Ascending aorta (tissue), 2 donors: ENCODE measurements at regions not wholly inside any gene's neighbourhood (a gene's known extent, or its start where the extent isn't known, plus 50 kb on each side); places are given as distances from the start of the nearest gene placed in this dataset.

Experiments used
- DNase-seq, 2 donors: peaks; one replicate each; pipeline ENCODE4 v3.0.0-alpha.2; 2019; ENCODE audit warnings: low spot score in 2 of 2
- H3K27ac ChIP-seq, 2 donors: fragments of 200-600 bp; sonication (generic); one replicate each; pipeline ENCODE4 v1.5.1; 2016 to 2017; ENCODE audit warnings: mild to moderate bottlenecking in 1 of 2
- H3K27me3 ChIP-seq: fragments of 200-600 bp; sonication (generic); one replicate; pipeline ENCODE4 v1.5.1; 2017
- H3K36me3 ChIP-seq, 2 donors: fragments of 200-600 bp; sonication (generic); one replicate each; pipeline ENCODE4 v1.5.1; 2016
- H3K4me1 ChIP-seq, 2 donors: fragments of 200-600 bp; sonication (generic); one replicate each; pipeline ENCODE4 v1.5.1; 2016 to 2017; ENCODE audit warnings: mild to moderate bottlenecking in 1 of 2
- H3K4me3 ChIP-seq, 2 donors: fragments of 200-600 bp; sonication (generic); one replicate each; pipeline ENCODE4 v1.5.1; 2016 to 2017; ENCODE audit warnings: mild to moderate bottlenecking in 1 of 2
- H3K9me3 ChIP-seq, 2 donors: fragments of 200-600 bp; sonication (generic); one replicate each; pipeline ENCODE4 v1.5.1; 2016
- intact Hi-C: fragments of 100-400 bp; cut with DNase I; formaldehyde crosslinking; loops from one replicate; pipeline ENCODE4 v1.15.1; 2023
- TF ChIP-seq, protein P1 (sequence below), 3 experiments: fragments of 200-600 bp in 2 of 3; fragments of 450-650 bp in 1 of 3; sonication (generic) in 2 of 3; IDR thresholded peaks; one replicate each; pipeline ENCODE4 v1.5.1; 2016 to 2019; ENCODE audit warnings: antibody characterized with exemption in 3 of 3, mild to moderate bottlenecking in 1 of 3, moderate library complexity in 1 of 3

DNA sequence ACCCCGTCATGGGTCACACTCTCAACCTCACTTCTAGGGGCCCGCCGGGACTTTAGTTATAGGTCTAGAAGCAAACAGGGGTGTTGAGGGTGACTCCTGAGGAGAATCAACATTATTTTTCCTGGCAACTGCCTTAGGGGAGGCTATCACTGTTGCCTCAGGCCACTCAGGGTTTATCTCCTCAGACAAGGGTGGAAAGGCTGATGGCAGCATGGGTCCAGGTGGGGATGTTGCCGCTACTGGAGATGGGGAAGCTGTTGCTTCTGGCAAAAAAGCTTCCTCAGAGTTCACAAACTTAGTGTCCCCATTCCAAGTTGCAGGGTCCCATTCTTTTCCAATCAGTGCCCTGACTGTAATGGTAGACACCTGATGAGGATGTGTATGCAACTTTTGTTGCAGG, 467.4 kb upstream of the RGS6 start:
- intact Hi-C loops = no loop called here
- no peak for DNase-seq
- no peak overlapping the region for H3K27ac ChIP-seq
- TF ChIP-seq, protein P1, sequence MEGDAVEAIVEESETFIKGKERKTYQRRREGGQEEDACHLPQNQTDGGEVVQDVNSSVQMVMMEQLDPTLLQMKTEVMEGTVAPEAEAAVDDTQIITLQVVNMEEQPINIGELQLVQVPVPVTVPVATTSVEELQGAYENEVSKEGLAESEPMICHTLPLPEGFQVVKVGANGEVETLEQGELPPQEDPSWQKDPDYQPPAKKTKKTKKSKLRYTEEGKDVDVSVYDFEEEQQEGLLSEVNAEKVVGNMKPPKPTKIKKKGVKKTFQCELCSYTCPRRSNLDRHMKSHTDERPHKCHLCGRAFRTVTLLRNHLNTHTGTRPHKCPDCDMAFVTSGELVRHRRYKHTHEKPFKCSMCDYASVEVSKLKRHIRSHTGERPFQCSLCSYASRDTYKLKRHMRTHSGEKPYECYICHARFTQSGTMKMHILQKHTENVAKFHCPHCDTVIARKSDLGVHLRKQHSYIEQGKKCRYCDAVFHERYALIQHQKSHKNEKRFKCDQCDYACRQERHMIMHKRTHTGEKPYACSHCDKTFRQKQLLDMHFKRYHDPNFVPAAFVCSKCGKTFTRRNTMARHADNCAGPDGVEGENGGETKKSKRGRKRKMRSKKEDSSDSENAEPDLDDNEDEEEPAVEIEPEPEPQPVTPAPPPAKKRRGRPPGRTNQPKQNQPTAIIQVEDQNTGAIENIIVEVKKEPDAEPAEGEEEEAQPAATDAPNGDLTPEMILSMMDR (IDR thresholded peaks at IDR 0.05) = no peak
- no peaks in the 10 kb centered on the region for H3K27me3 ChIP-seq
- H3K36me3 ChIP-seq = no peaks in the 10 kb centered on the region
- H3K4me3 ChIP-seq = no peak overlapping the region
- peaks cover 0 to 5% of the 10 kb centered on the region in 2 donors for H3K4me1 ChIP-seq
- H3K9me3 ChIP-seq = peaks cover 0 to 6% of the 10 kb centered on the region in 2 donors

DNA sequence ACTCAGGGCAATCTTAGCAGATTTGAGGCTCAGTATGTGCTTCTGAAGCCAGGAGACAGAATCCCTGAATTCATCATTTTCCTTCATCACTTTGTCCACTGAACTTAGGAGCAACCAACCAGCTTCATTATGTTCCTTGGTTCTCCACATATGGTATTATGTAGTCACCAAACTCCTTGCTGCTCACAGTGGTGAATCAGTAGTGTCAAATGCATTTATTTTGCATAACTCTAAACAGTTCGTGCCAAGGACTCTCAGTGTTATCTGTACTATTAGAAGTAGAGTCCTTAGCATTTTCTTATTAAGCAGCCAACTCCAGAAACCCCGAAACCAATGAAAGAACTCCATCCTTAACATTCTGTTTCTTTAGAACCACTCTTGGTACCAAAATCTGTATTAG, 466.9 kb upstream of the RGS6 start:
- no peaks in the 10 kb centered on the region for H3K27me3 ChIP-seq
- H3K36me3 ChIP-seq = no peaks in the 10 kb centered on the region
- intact Hi-C loops = no loop called here
- DNase-seq = no peak
- H3K4me1 ChIP-seq = peaks cover 0 to 5% of the 10 kb centered on the region in 2 donors
- TF ChIP-seq, protein P1 (IDR thresholded peaks at IDR 0.05) = no peak
- peaks cover 0 to 6% of the 10 kb centered on the region in 2 donors for H3K9me3 ChIP-seq
- H3K4me3 ChIP-seq = no peak overlapping the region
- no peak overlapping the region for H3K27ac ChIP-seq

DNA sequence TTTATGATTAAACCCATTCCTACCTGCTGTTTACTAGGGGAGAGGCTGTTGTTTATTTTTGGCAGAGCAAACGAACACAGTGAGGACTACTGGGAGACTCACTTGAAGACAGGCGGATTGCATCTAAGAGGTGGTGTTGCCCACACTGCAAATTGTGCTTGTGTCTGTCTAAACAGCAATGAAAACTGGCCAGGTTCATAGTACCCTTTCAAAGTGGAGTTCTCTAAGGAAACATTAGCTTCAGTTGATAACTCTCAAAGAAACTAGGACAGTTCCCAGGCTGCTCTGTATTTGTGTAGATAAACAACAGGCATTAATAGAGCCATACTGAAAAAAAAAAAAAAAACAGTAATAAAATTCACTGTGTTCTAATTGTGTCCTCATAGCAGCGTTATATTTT, 466.0 kb upstream of the RGS6 start:
- DNase-seq = no peak
- no peaks in the 10 kb centered on the region for H3K36me3 ChIP-seq
- peak overlapping the region in 1 of 2 donors; percentile 27 for H3K27ac ChIP-seq
- TF ChIP-seq, protein P1 (IDR thresholded peaks at IDR 0.05) = no peak
- H3K4me1 ChIP-seq = peaks cover 0 to 5% of the 10 kb centered on the region in 2 donors
- peaks cover 0 to 6% of the 10 kb centered on the region in 2 donors for H3K9me3 ChIP-seq
- intact Hi-C loops = no loop called here
- H3K27me3 ChIP-seq = no peaks in the 10 kb centered on the region
- no peak overlapping the region for H3K4me3 ChIP-seq

DNA sequence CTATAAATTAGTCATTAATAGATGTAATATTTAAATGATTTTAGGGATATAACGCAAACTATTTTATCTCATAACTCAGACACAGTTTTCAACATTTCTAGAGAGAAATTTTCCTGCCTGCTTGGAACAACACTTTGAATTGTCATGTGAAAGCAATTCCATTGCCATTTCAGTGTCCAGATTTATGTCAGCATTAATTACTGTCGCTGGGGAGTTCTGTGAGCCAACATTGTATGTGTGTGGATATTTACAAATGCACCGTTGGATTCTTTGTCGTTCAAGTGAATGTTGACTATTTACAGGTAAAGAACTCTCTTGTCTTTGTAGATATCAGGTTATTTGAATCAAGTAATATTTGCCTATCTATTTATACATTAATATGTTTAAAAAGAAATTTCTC, 465.3 kb upstream of the RGS6 start:
- Histone ChIP-seq H3K36me3 (no peaks in the 10 kb centered on the region), H3K9me3 (peaks cover 0 to 6% of the 10 kb centered on the region in 2 donors), H3K27me3 (no peaks in the 10 kb centered on the region), H3K4me1 (peaks cover 0 to 5% of the 10 kb centered on the region in 2 donors), H3K4me3 (no peak overlapping the region), H3K27ac (no peak overlapping the region)
- TF ChIP-seq, protein P1 (IDR thresholded peaks at IDR 0.05) = no peak
- intact Hi-C loops = no loop called here
- no peak for DNase-seq

DNA sequence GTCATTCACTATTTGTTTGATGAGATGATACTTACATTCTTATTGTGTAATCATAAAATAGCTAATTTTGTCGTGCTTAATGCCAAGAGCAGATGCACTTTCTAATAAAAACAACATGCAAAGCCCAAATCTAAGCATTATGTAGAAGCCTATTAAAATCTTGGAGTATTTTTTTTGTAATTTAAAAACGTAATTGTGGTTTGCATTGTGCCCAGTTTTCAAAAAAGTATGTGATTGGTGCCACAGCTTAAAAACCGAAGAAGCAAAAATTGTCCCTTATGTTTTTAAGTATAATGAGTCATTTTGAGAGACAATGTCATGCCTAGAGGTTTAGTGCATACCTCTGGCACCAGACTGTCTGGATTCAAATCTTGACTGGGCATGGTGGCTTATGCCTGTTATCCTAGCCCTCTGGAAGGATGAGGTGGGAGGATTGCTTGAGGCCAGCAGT, 464.8 kb upstream of the RGS6 start:
- TF ChIP-seq, protein P1 (IDR thresholded peaks at IDR 0.05) = no peak
- H3K27ac ChIP-seq = no peak overlapping the region
- no peak for DNase-seq
- H3K4me1 ChIP-seq = peaks cover 0 to 5% of the 10 kb centered on the region in 2 donors
- no peak overlapping the region for H3K4me3 ChIP-seq
- intact Hi-C loops = no loop called here
- peaks cover 0 to 6% of the 10 kb centered on the region in 2 donors for H3K9me3 ChIP-seq
- H3K36me3 ChIP-seq = no peaks in the 10 kb centered on the region
- H3K27me3 ChIP-seq = no peaks in the 10 kb centered on the region

DNA sequence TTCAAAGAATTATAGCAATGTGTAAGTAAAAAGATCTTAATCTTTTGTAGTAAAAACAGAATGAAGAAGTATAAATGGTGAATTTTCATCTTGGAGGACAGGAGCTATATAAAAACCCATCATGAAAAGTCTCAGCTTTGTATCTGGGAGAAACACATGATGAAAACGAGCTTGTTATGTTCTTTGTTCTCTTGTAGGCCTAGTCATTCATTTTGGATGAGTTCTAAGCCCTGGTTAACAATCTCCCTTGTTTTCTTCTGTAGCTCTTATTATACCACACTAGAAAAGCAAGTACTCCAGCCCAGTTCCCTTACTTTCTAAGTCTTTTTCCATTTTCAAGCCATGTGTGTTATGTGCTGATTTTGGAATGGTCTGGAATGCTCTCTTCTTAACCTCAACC, 463.5 kb upstream of the RGS6 start:
- peaks cover 0 to 5% of the 10 kb centered on the region in 2 donors for H3K4me1 ChIP-seq
- no peak for DNase-seq

More for the DNA sequence above, 463.5 kb upstream of the RGS6 start:
- Histone ChIP-seq H3K36me3 (no peaks in the 10 kb centered on the region), H3K27ac (no peak overlapping the region), H3K9me3 (peaks cover 0 to 3% of the 10 kb centered on the region in 2 donors), H3K27me3 (no peaks in the 10 kb centered on the region), H3K4me3 (no peak overlapping the region)
- intact Hi-C loops = no loop called here
- TF ChIP-seq, protein P1 (IDR thresholded peaks at IDR 0.05) = no peak
